ENCODE measurements at regions not wholly inside any gene's neighbourhood (a gene's known extent, or its start where the extent isn't known, plus 50 kb on each side); places are given as distances from the start of the nearest gene placed in this dataset.
"Not testable (repeated sequence)": the region's sequence is repeated elsewhere in the genome, so short reads cannot be mapped to it uniquely, and the experiment has no call there.

- not testable (repeated sequence) for TF ChIP-seq POLR2A, CTCF (IDR thresholded peaks at IDR 0.05)
Observed at GRCh38 chr5:20797216-20797615, 809.2 kb upstream of the CDH18 start.

Data from stomach (tissue), 4 donors.